CD14-positive monocyte (primary cell): ENCODE measurements at regions not wholly inside any gene's neighbourhood (a gene's known extent, or its start where the extent isn't known, plus 50 kb on each side); places are given as distances from the start of the nearest gene placed in this dataset.

Source experiments
- DNase-seq, 3 donors: peaks; one replicate each; pipeline ENCODE4 v3.0.0-alpha.2; 2011 to 2022
- H2AFZ ChIP-seq: 2 replicates; pipeline ENCODE4 v1.6.0; 2012; ENCODE audit warnings: mild to moderate bottlenecking, low read depth, low read length, inconsistent platforms; ENCODE audit not compliant: insufficient read depth, poor library complexity, severe bottlenecking
- H3K27ac ChIP-seq, 2 donors: 1 replicate in 1 of 2; 2 replicates in 1 of 2; pipeline ENCODE4 v1.5.1; 2012 to 2013; ENCODE audit warnings: low read length in 2 of 2, control low read depth in 1 of 2, inconsistent platforms in 1 of 2, low read depth in 1 of 2, mild to moderate bottlenecking in 1 of 2
- H3K27me3 ChIP-seq, 2 donors: one replicate each; pipeline versions ENCODE4 v1.6.0 to v1.6.1; 2011 to 2013; ENCODE audit warnings: low read length in 2 of 2; ENCODE audit not compliant: control insufficient read depth in 2 of 2, insufficient read depth in 2 of 2
- H3K36me3 ChIP-seq, 2 donors: replicated peaks in 1 of 2; 1 replicate in 1 of 2; 2 replicates in 1 of 2; pipeline versions ENCODE4 v1.5.1 to v1.6.1; 2012 to 2013; ENCODE audit warnings: low read length in 2 of 2, control low read depth in 1 of 2, inconsistent platforms in 1 of 2, mild to moderate bottlenecking in 1 of 2; ENCODE audit not compliant: insufficient read depth in 2 of 2, control insufficient read depth in 1 of 2
- H3K4me1 ChIP-seq, 2 donors: 1 replicate in 1 of 2; 2 replicates in 1 of 2; pipeline versions ENCODE4 v1.5.1 to v1.6.1; 2012 to 2013; ENCODE audit warnings: low read length in 2 of 2, control low read depth in 1 of 2, inconsistent platforms in 1 of 2, mild to moderate bottlenecking in 1 of 2, moderate library complexity in 1 of 2; ENCODE audit not compliant: insufficient read depth in 2 of 2, control insufficient read depth in 1 of 2
- H3K4me2 ChIP-seq: replicated peaks from 2 replicates; pipeline ENCODE3; 2012; ENCODE audit warnings: low read length, moderate library complexity, mild to moderate bottlenecking; ENCODE audit not compliant: poor library complexity, severe bottlenecking; ENCODE audit errors: extremely low read depth
- H3K4me3 ChIP-seq, 3 experiments: fragments of 200-600 bp in 1 of 3; sonication (generic) in 1 of 3; replicated peaks in 1 of 3; 1 replicate in 2 of 3; 2 replicates in 1 of 3; pipeline ENCODE4 v1.5.1; 2011 to 2013; ENCODE audit warnings: low read length in 3 of 3, mild to moderate bottlenecking in 3 of 3, control low read depth in 2 of 3, low read depth in 2 of 3, inconsistent platforms in 1 of 3, moderate library complexity in 1 of 3
- H3K79me2 ChIP-seq: 2 replicates; pipeline ENCODE4 v1.6.0; 2012; ENCODE audit warnings: mild to moderate bottlenecking, control low read depth, inconsistent platforms, low read length, moderate library complexity; ENCODE audit not compliant: insufficient read depth
- H3K9ac ChIP-seq: 2 replicates; pipeline ENCODE4 v1.6.0; 2017; ENCODE audit warnings: low read length, mild to moderate bottlenecking; ENCODE audit not compliant: insufficient read depth, poor library complexity, severe bottlenecking
- H3K9me3 ChIP-seq, 2 donors: replicated peaks in 1 of 2; 1 replicate in 1 of 2; 2 replicates in 1 of 2; pipeline versions ENCODE4 v1.5.1 to v1.6.1; 2012 to 2013; ENCODE audit warnings: low read length in 2 of 2, control low read depth in 1 of 2; ENCODE audit not compliant: control insufficient read depth in 1 of 2, insufficient read depth in 1 of 2
- H4K20me1 ChIP-seq: 2 replicates; pipeline ENCODE4 v1.6.0; 2012; ENCODE audit warnings: mild to moderate bottlenecking, low read length, control low read depth, moderate library complexity; ENCODE audit not compliant: insufficient read depth
- H3K27ac Mint-ChIP-seq, 7 donors: one replicate each; pipeline ENCODE4 v1.8.0; 2020; ENCODE audit warnings: mild to moderate bottlenecking in 7 of 7, mixed read lengths in 7 of 7, moderate library complexity in 6 of 7, inconsistent platforms in 2 of 7
- H3K27me3 Mint-ChIP-seq, 3 donors: one replicate each; pipeline ENCODE4 v1.8.0; 2021 to 2022; ENCODE audit warnings: low read depth in 3 of 3, mild to moderate bottlenecking in 3 of 3, mixed read lengths in 3 of 3, moderate library complexity in 3 of 3, inconsistent platforms in 1 of 3
- H3K36me3 Mint-ChIP-seq, 2 donors: one replicate each; pipeline ENCODE4 v1.8.0; 2020; ENCODE audit warnings: mixed read lengths in 2 of 2, inconsistent platforms in 1 of 2, mild to moderate bottlenecking in 1 of 2
- H3K4me1 Mint-ChIP-seq: one replicate; pipeline ENCODE4 v1.8.0; 2020; ENCODE audit warnings: mild to moderate bottlenecking, mixed read lengths
- H3K4me3 Mint-ChIP-seq, 2 donors: one replicate each; pipeline ENCODE4 v1.8.0; 2020; ENCODE audit warnings: mild to moderate bottlenecking in 2 of 2, mixed read lengths in 2 of 2, moderate library complexity in 1 of 2
- H3K9me3 Mint-ChIP-seq, 7 donors: one replicate each; pipeline ENCODE4 v1.8.0; 2020 to 2022; ENCODE audit warnings: mixed read lengths in 7 of 7, mild to moderate bottlenecking in 6 of 7, moderate library complexity in 6 of 7, inconsistent platforms in 2 of 7
- CTCF ChIP-seq: fragments of 200-600 bp; IDR thresholded peaks from one replicate; pipeline ENCODE4 v1.8.0; 2022; ENCODE audit warnings: antibody characterized with exemption, mild to moderate bottlenecking
- WGBS: methylation state at CpG from one replicate; pipeline ENCODE4 v1.1.5; 2013; ENCODE audit warnings: missing lambda C conversion rate; ENCODE audit not compliant: insufficient coverage; 5-methylcytosine and 5-hydroxymethylcytosine counted together
- intact Hi-C, 2 donors: fragments of 100-400 bp; cut with micrococcal nuclease; formaldehyde crosslinking; loops; one replicate each; pipeline versions ENCODE4 v1.15.0 to v1.15.1; 2023

GRCh38 chr4:135236048-135236447 lies 1034.5 kb upstream of the PABPC4L start:
- no peak overlapping the region for H2AFZ ChIP-seq
- TF ChIP-seq CTCF, result no peak
- H3K9ac ChIP-seq, result no peak overlapping the region
- no CpG with 5 or more reads among the region's 1 CpG for WGBS
- H3K27me3 ChIP-seq, result no peaks in the 10 kb centered on the region
- H3K36me3 ChIP-seq, result no peaks in the 10 kb centered on the region
- H4K20me1 ChIP-seq, result no peaks in the 10 kb centered on the region
- no peaks in the 10 kb centered on the region for H3K4me1 Mint-ChIP-seq
- intact Hi-C loops, result no loop called here
- no peaks in the 10 kb centered on the region for H3K36me3 Mint-ChIP-seq
- H3K4me3 ChIP-seq, result no peak overlapping the region
- H3K79me2 ChIP-seq, result no peaks in the 10 kb centered on the region
- no peak overlapping the region for H3K27ac ChIP-seq
- no peaks in the 10 kb centered on the region for H3K9me3 Mint-ChIP-seq
- H3K4me3 Mint-ChIP-seq, result no peak overlapping the region
- no peaks in the 10 kb centered on the region for H3K9me3 ChIP-seq
- no peaks in the 10 kb centered on the region for H3K4me1 ChIP-seq
- H3K27ac Mint-ChIP-seq, result no peak overlapping the region
- H3K4me2 ChIP-seq, result no peak overlapping the region
- DNase-seq, result no peak
- H3K27me3 Mint-ChIP-seq, result no peaks in the 10 kb centered on the region

- intact Hi-C loops, result no loop called here
- Mint-ChIP-seq H3K9me3 (peaks cover 0 to 5% (median 2%) of the 10 kb centered on the region in 7 donors), H3K36me3 (no peaks in the 10 kb centered on the region), H3K4me1 (no peaks in the 10 kb centered on the region), H3K27me3 (no peaks in the 10 kb centered on the region), H3K4me3 (no peak overlapping the region), H3K27ac (no peak overlapping the region)
- no peaks in the 10 kb centered on the region for H4K20me1 ChIP-seq
- H3K27ac ChIP-seq, result no peak overlapping the region
- H3K36me3 ChIP-seq, result no peaks in the 10 kb centered on the region
- H3K9ac ChIP-seq, result no peak overlapping the region
- no peak overlapping the region for H3K4me2 ChIP-seq
- DNase-seq, result no peak
- H3K9me3 ChIP-seq, result no peaks in the 10 kb centered on the region
- H3K4me3 ChIP-seq, result no peak overlapping the region
- no CpG with 5 or more reads among the region's 1 CpG for WGBS
- no peaks in the 10 kb centered on the region for H3K4me1 ChIP-seq
- no peaks in the 10 kb centered on the region for H3K79me2 ChIP-seq
- no peak overlapping the region for H2AFZ ChIP-seq
- no peak for TF ChIP-seq CTCF
- H3K27me3 ChIP-seq, result no peaks in the 10 kb centered on the region
Measured at GRCh38 chr4:135227842-135228241, 1026.3 kb upstream of the PABPC4L start.
